NB4 (cell line): ENCODE measurements at regions not wholly inside any gene's neighbourhood (a gene's known extent, or its start where the extent isn't known, plus 50 kb on each side); places are given as distances from the start of the nearest gene placed in this dataset.

Experiments
- POLR2A ChIP-seq: IDR thresholded peaks from 2 replicates; pipeline ENCODE4 v1.6.1; 2011; ENCODE audit warnings: mild to moderate bottlenecking; ENCODE audit not compliant: insufficient read length; ENCODE audit errors: extremely low read depth
- TF ChIP-seq, protein P1 (sequence below): IDR thresholded peaks from one replicate; pipeline ENCODE4 v1.5.1; 2012; ENCODE audit warnings: low read depth, low read length
- TF ChIP-seq, protein P2 (sequence below): IDR thresholded peaks from 2 replicates; pipeline ENCODE4 v1.6.1; 2011; ENCODE audit warnings: low read depth, low read length

DNA sequence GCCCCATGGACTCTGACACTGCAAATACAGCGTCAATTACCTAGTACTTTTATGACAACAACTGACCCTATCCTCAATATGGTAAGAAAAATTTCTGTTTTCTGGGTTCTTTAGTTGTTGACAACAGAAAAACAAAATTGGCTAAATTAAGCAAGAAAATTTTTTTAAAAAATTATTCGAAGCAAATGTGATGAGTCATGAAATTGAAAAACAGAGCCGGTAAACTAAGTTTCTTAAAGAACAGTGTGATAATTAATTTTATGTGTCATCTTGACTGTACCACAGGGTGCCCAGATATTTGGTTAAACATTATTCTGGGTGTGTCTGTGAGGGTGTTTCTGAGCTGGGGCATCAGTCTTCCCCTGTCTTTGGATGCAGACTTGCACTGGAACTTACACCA lies 107.6 kb upstream of the OPRM1 start:
- no peak for TF ChIP-seq POLR2A
- TF ChIP-seq, protein P1, sequence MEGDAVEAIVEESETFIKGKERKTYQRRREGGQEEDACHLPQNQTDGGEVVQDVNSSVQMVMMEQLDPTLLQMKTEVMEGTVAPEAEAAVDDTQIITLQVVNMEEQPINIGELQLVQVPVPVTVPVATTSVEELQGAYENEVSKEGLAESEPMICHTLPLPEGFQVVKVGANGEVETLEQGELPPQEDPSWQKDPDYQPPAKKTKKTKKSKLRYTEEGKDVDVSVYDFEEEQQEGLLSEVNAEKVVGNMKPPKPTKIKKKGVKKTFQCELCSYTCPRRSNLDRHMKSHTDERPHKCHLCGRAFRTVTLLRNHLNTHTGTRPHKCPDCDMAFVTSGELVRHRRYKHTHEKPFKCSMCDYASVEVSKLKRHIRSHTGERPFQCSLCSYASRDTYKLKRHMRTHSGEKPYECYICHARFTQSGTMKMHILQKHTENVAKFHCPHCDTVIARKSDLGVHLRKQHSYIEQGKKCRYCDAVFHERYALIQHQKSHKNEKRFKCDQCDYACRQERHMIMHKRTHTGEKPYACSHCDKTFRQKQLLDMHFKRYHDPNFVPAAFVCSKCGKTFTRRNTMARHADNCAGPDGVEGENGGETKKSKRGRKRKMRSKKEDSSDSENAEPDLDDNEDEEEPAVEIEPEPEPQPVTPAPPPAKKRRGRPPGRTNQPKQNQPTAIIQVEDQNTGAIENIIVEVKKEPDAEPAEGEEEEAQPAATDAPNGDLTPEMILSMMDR = no peak
- TF ChIP-seq, protein P2, sequence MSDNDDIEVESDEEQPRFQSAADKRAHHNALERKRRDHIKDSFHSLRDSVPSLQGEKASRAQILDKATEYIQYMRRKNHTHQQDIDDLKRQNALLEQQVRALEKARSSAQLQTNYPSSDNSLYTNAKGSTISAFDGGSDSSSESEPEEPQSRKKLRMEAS = no peak
